Kidney (tissue), 13 donors: ENCODE measurements at regions not wholly inside any gene's neighbourhood (a gene's known extent, or its start where the extent isn't known, plus 50 kb on each side); places are given as distances from the start of the nearest gene placed in this dataset.

Experiments used
- DNase-seq, 5 donors: peaks; one replicate each; pipeline ENCODE4 v3.0.0-alpha.2; 2013 to 2020
- FAIRE-seq: peaks from 2 replicates; lab custom pipeline; 2012; peaks lifted over from hg19 to GRCh38; lab: Jason Lieb, UNC
- H3K27ac ChIP-seq, 2 donors: one replicate each; pipeline ENCODE4 v1.7.0; 2013; ENCODE audit warnings: low read depth in 2 of 2, low read length in 2 of 2, inconsistent platforms in 1 of 2
- H3K27me3 ChIP-seq: one replicate; pipeline ENCODE4 v1.7.1; 2013; ENCODE audit warnings: low read length, inconsistent platforms; ENCODE audit not compliant: control insufficient read depth, insufficient read depth
- H3K36me3 ChIP-seq, 3 donors: one replicate each; pipeline versions ENCODE4 v1.7.0 to v1.7.1; 2013; ENCODE audit warnings: low read length in 3 of 3, control low read depth in 1 of 3, inconsistent platforms in 1 of 3; ENCODE audit not compliant: insufficient read depth in 3 of 3, control insufficient read depth in 2 of 3
- H3K4me1 ChIP-seq, 3 donors: one replicate each; pipeline versions ENCODE4 v1.7.0 to v1.7.1; 2013; ENCODE audit warnings: low read length in 3 of 3, inconsistent platforms in 1 of 3, low read depth in 1 of 3; ENCODE audit not compliant: control insufficient read depth in 2 of 3, insufficient read depth in 2 of 3
- H3K4me3 ChIP-seq, 3 donors: one replicate each; pipeline versions ENCODE4 v1.7.0 to v1.8.1; 2013; ENCODE audit warnings: low read length in 3 of 3, control low read depth in 1 of 3, inconsistent platforms in 1 of 3
- H3K9ac ChIP-seq, 3 donors: one replicate each; pipeline versions ENCODE4 v1.7.0 to v1.7.1; 2013; ENCODE audit warnings: low read length in 3 of 3, control low read depth in 1 of 3, inconsistent platforms in 1 of 3
- H3K9me3 ChIP-seq, 3 donors: one replicate each; pipeline versions ENCODE4 v1.7.0 to v1.7.1; 2013; ENCODE audit warnings: low read length in 3 of 3, control low read depth in 1 of 3, inconsistent platforms in 1 of 3; ENCODE audit not compliant: control insufficient read depth in 2 of 3, insufficient read depth in 1 of 3
- intact Hi-C: fragments of 100-400 bp; cut with DNase I; formaldehyde crosslinking; loops from one replicate; pipeline ENCODE4 v1.11.1; 2022
- TF ChIP-seq, protein P1 (sequence below): IDR thresholded peaks from 3 replicates; pipeline ENCODE4 v1.5.1; 2012; ENCODE audit warnings: mild to moderate bottlenecking, moderate library complexity, borderline replicate concordance; ENCODE audit not compliant: insufficient read depth; ENCODE audit errors: extremely low read depth
- donor health status: control.
- donor health status: control.
- donor health status: control.
- donor health status: control.
- donor health status: control.
- donor health status: DM: yes; HTN: yes; CAD: no.
- donor health status: Normal renal cell carcinoma (clear cell type).

DNA sequence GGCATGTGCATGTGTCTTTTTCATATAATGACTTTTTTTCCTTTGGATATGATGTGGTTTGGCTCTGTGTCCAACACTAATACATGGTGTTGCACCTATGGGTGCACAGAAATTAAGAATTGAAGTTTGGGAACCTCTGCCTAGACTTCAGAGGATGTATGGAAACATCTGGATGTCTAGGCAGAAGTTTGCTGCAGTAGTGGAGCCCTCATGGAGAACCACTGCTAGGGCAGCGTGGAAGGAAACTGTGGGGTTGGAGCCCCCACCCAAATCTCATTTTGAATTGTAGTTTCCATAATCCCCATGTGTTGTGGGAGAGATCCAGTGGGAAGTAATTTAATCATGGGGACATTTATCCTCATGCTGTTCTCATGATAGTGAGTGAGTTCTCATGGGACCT lies 235.0 kb upstream of the TRPC7 start:
- H3K9ac ChIP-seq, result no peak overlapping the region
- no peaks in the 10 kb centered on the region for H3K4me1 ChIP-seq
- DNase-seq (no peak), FAIRE-seq (no peak)
- H3K9me3 ChIP-seq, result peaks cover 0 to 3% (median 0%) of the 10 kb centered on the region in 3 donors
- TF ChIP-seq, protein P1, sequence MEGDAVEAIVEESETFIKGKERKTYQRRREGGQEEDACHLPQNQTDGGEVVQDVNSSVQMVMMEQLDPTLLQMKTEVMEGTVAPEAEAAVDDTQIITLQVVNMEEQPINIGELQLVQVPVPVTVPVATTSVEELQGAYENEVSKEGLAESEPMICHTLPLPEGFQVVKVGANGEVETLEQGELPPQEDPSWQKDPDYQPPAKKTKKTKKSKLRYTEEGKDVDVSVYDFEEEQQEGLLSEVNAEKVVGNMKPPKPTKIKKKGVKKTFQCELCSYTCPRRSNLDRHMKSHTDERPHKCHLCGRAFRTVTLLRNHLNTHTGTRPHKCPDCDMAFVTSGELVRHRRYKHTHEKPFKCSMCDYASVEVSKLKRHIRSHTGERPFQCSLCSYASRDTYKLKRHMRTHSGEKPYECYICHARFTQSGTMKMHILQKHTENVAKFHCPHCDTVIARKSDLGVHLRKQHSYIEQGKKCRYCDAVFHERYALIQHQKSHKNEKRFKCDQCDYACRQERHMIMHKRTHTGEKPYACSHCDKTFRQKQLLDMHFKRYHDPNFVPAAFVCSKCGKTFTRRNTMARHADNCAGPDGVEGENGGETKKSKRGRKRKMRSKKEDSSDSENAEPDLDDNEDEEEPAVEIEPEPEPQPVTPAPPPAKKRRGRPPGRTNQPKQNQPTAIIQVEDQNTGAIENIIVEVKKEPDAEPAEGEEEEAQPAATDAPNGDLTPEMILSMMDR, result no peak
- H3K27ac ChIP-seq, result no peak overlapping the region
- H3K4me3 ChIP-seq, result no peak overlapping the region
- intact Hi-C loops, result no loop called here
- H3K36me3 ChIP-seq, result no peaks in the 10 kb centered on the region
- H3K27me3 ChIP-seq, result no peaks in the 10 kb centered on the region

DNA sequence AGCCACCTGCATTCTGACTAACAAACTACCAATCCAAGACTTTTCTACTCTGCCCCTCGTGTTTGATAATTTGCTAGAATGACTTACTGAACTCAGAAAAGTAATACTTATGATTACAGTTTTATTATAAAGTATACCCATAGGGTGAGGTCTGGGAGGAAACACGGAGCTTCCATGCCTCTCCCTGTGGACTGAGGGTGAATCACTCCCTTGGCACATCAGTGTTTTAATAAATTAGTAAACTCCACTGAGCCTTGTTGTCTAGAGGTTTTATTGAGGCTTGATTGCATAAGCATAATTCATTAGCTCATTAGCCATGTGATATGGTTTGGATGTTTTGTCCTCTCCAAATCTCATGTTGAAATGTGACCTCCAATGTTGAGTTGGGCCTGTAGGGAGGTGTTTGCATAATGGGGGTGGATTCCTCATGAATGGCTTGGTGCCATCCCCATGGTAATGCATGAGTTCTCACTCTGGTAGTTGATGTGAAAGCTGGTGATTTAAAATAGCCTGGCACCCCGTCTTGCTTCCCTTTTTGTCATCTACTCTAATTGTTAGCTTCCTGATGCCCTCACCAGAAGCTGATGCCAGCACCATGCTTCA lies 233.6 kb upstream of the TRPC7 start:
- peaks cover 0 to 3% (median 0%) of the 10 kb centered on the region in 3 donors for H3K9me3 ChIP-seq
- TF ChIP-seq, protein P1, result no peak
- no peak overlapping the region for H3K9ac ChIP-seq
- no peak overlapping the region for H3K4me3 ChIP-seq
- DNase-seq, result no peak
- H3K27ac ChIP-seq, result no peak overlapping the region
- H3K27me3 ChIP-seq, result no peaks in the 10 kb centered on the region
- FAIRE-seq, result no peak
- H3K36me3 ChIP-seq, result no peaks in the 10 kb centered on the region
- intact Hi-C loops, result no loop called here
- H3K4me1 ChIP-seq, result no peaks in the 10 kb centered on the region

DNA sequence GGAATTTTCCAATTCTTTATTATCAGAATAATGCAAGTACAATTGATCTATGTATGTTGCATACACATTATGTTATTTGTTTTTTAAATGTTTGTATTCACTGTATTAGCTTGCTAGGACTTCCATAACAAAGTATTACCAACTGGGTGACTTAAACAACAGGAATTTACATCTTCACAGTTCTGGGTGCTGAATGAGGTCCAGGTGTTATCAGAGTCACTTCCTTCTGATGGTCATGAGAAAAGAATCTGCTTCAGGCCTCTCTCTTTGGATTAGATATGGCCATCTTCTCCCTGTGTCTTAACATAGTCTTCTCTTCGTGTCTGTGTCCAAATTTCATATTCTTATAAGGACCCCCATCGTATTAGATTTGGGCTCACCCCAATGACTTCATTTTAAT lies 229.1 kb upstream of the TRPC7 start:
- intact Hi-C loops, result no loop called here
- Histone ChIP-seq H3K4me3 (no peak overlapping the region), H3K27ac (no peak overlapping the region), H3K36me3 (no peaks in the 10 kb centered on the region), H3K9ac (no peak overlapping the region), H3K9me3 (no peaks in the 10 kb centered on the region), H3K27me3 (no peaks in the 10 kb centered on the region), H3K4me1 (no peaks in the 10 kb centered on the region)
- TF ChIP-seq, protein P1, result no peak
- DNase-seq (no peak), FAIRE-seq (no peak)

DNA sequence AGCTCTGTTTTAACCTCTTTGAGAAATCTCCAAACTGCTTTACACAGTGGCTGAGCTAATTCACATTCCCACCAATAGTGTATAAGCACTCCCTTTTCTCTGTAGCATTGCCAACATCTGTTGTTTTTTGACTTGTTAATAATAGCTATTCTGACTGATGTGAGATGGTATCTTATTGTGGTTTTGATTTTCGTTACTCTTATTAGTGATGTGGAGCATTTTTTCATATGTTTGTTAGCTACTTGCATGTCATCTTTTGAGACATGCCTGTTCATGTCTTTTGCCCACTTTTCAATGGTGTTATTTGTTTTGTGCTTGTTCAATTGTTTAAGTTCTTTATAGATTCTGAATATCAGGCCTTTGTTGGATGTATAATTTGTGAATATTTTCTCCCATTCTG lies 225.2 kb upstream of the TRPC7 start:
- Histone ChIP-seq H3K4me1 (no peaks in the 10 kb centered on the region), H3K27me3 (no peaks in the 10 kb centered on the region), H3K9me3 (no peaks in the 10 kb centered on the region), H3K9ac (no peak overlapping the region), H3K36me3 (no peaks in the 10 kb centered on the region), H3K27ac (no peak overlapping the region), H3K4me3 (no peak overlapping the region)
- TF ChIP-seq, protein P1, result no peak
- FAIRE-seq (no peak), DNase-seq (no peak)
- intact Hi-C loops, result no loop called here
